ENCODE measurements at regions not wholly inside any gene's neighbourhood (a gene's known extent, or its start where the extent isn't known, plus 50 kb on each side); places are given as distances from the start of the nearest gene placed in this dataset.

- no peak for TF ChIP-seq CTCF (conservative IDR thresholded peaks at IDR 0.05; ENCODE audit: low read depth, low read length)
- TF ChIP-seq EZH2 (IDR thresholded peaks at IDR 0.05; ENCODE audit: low read length, unreplicated experiment): no peak
Measured at GRCh38 chr11:92854952-92855351, 114.5 kb upstream of the MTNR1B start.
